ENCODE measurements at regions not wholly inside any gene's neighbourhood (a gene's known extent, or its start where the extent isn't known, plus 50 kb on each side); places are given as distances from the start of the nearest gene placed in this dataset.

DNA sequence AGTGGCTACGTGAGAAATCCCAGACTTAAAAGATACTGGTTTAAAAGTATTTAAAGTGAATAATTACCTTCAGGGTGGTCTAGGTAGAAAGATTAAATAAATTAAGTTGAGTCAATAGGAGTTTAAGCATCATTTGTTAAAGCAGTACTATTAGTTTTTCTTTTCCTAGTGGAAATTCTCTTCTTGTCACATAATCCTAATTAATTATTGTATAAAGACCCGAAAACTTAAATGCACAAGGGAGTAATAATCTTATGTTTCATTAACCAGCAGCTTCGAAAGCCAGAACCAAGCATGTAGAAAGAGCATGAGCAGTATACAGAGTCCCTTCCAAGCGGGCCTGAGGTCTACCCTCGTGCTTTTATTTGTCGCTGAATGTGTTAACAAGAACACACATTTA is 90.2 kb upstream of the SKOR2 start:
- Mint-ChIP-seq H3K4me3 (no peak overlapping the region), H3K36me3 (no peaks in the 10 kb centered on the region), H3K9me3 (peaks cover 0 to 4% (median 0%) of the 10 kb centered on the region in 7 donors), H3K27ac (no peak overlapping the region), H3K27me3 (ENCODE audit: low read depth in 3 of 3) (peaks cover 0 to 3% (median 2%) of the 10 kb centered on the region in 3 donors), H3K4me1 (no peaks in the 10 kb centered on the region)
- H3K9me3 ChIP-seq (replicated peaks in 1 of 2; ENCODE audit: control insufficient read depth in 1 of 2, insufficient read depth in 1 of 2, low read length in 2 of 2), result no peaks in the 10 kb centered on the region
- no peaks in the 10 kb centered on the region for H3K27me3 ChIP-seq (ENCODE audit: control insufficient read depth in 2 of 2, insufficient read depth in 2 of 2, low read length in 2 of 2)
- intact Hi-C loops (cut with micrococcal nuclease), result no loop called here
- no peak overlapping the region for H3K9ac ChIP-seq (ENCODE audit: insufficient read depth, low read length, poor library complexity, severe bottlenecking)
- H3K79me2 ChIP-seq (ENCODE audit: insufficient read depth, low read length), result no peaks in the 10 kb centered on the region
- no CpG with 5 or more reads among the region's 6 CpGs for WGBS (ENCODE audit: insufficient coverage)
- H2AFZ ChIP-seq (ENCODE audit: insufficient read depth, low read depth, low read length, poor library complexity, severe bottlenecking), result no peak overlapping the region
- H3K4me3 ChIP-seq (replicated peaks in 1 of 3; ENCODE audit: low read depth in 2 of 3, low read length in 3 of 3), result no peak overlapping the region
- H3K36me3 ChIP-seq (replicated peaks in 1 of 2; ENCODE audit: control insufficient read depth in 1 of 2, insufficient read depth in 2 of 2, low read length in 2 of 2), result no peaks in the 10 kb centered on the region
- no peak for DNase-seq
- H3K27ac ChIP-seq (ENCODE audit: low read depth in 1 of 2, low read length in 2 of 2), result no peak overlapping the region
- no peak for TF ChIP-seq CTCF (IDR thresholded peaks at IDR 0.05)
- H3K4me1 ChIP-seq (ENCODE audit: control insufficient read depth in 1 of 2, insufficient read depth in 2 of 2, low read length in 2 of 2), result no peaks in the 10 kb centered on the region
- no peaks in the 10 kb centered on the region for H4K20me1 ChIP-seq (ENCODE audit: insufficient read depth, low read length)
- no peak overlapping the region for H3K4me2 ChIP-seq (replicated peaks; ENCODE audit: extremely low read depth, low read length, poor library complexity, severe bottlenecking)

DNA sequence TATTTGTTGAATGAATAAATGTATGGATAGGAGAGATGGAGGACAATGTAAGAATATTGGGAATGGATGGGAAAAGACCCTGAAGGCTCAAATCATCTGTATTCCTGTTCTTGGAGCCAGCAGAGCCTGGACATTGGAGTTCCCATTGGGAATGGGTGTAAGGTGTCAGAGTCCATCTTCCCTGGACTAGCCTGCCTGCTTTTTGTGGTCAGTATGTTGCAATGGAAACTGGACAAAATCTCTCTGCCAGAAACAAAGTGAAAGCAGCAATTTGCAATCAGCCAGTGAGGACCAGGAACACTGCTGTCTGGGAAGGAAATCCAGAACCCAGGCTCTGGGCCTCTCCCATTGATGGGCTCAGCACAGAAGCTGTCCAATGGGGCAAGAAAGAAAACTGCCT is 83.5 kb upstream of the SKOR2 start:
- no peaks in the 10 kb centered on the region for H3K4me1 Mint-ChIP-seq
- intact Hi-C loops (cut with micrococcal nuclease), result no loop called here
- H3K36me3 Mint-ChIP-seq, result no peaks in the 10 kb centered on the region
- DNase-seq, result no peak
- Histone ChIP-seq H4K20me1 (ENCODE audit: insufficient read depth, low read length) (no peaks in the 10 kb centered on the region), H3K9me3 (replicated peaks in 1 of 2; ENCODE audit: control insufficient read depth in 1 of 2, insufficient read depth in 1 of 2, low read length in 2 of 2) (no peaks in the 10 kb centered on the region), H3K27ac (ENCODE audit: low read depth in 1 of 2, low read length in 2 of 2) (no peak overlapping the region), H3K4me1 (ENCODE audit: control insufficient read depth in 1 of 2, insufficient read depth in 2 of 2, low read length in 2 of 2) (no peaks in the 10 kb centered on the region), H3K4me3 (replicated peaks in 1 of 3; ENCODE audit: low read depth in 2 of 3, low read length in 3 of 3) (no peak overlapping the region), H2AFZ (ENCODE audit: insufficient read depth, low read depth, low read length, poor library complexity, severe bottlenecking) (no peak overlapping the region), H3K36me3 (replicated peaks in 1 of 2; ENCODE audit: control insufficient read depth in 1 of 2, insufficient read depth in 2 of 2, low read length in 2 of 2) (no peaks in the 10 kb centered on the region), H3K9ac (ENCODE audit: insufficient read depth, low read length, poor library complexity, severe bottlenecking) (no peak overlapping the region), H3K27me3 (ENCODE audit: control insufficient read depth in 2 of 2, insufficient read depth in 2 of 2, low read length in 2 of 2) (no peaks in the 10 kb centered on the region), H3K79me2 (ENCODE audit: insufficient read depth, low read length) (no peaks in the 10 kb centered on the region), H3K4me2 (replicated peaks; ENCODE audit: extremely low read depth, low read length, poor library complexity, severe bottlenecking) (no peak overlapping the region)
- H3K27me3 Mint-ChIP-seq (ENCODE audit: low read depth in 3 of 3), result peaks cover 0 to 4% (median 0%) of the 10 kb centered on the region in 3 donors
- TF ChIP-seq CTCF (IDR thresholded peaks at IDR 0.05), result no peak
- no peak overlapping the region for H3K27ac Mint-ChIP-seq
- H3K9me3 Mint-ChIP-seq, result peaks cover 0 to 4% (median 0%) of the 10 kb centered on the region in 7 donors
- no peak overlapping the region for H3K4me3 Mint-ChIP-seq
